H54 (cell line): ENCODE measurements at regions not wholly inside any gene's neighbourhood (a gene's known extent, or its start where the extent isn't known, plus 50 kb on each side); places are given as distances from the start of the nearest gene placed in this dataset.

ENCODE experiments used
- DNase-seq: peaks from one replicate; pipeline ENCODE4 v3.0.0; 2011; ENCODE audit warnings: low spot score, mixed read lengths; ENCODE audit not compliant: insufficient read length
- FAIRE-seq: peaks from 3 replicates; lab custom pipeline; 2011; peaks lifted over from hg19 to GRCh38; lab: Jason Lieb, UNC
- POLR2A ChIP-seq: IDR thresholded peaks from 2 replicates; pipeline ENCODE4 v1.6.1; 2011; ENCODE audit warnings: low read depth, mild to moderate bottlenecking, low read length

- DNase-seq (no peak), FAIRE-seq (no peak)
- no peak for TF ChIP-seq POLR2A
These were observed 83.8 kb downstream of the AXIN2 start for GRCh38 chr17:65477600-65477999.

- FAIRE-seq, result no peak
- no peak for DNase-seq
These were observed 86.8 kb downstream of the AXIN2 start for GRCh38 chr17:65474660-65475059.

GRCh38 chr17:65473985-65474384 lies 87.5 kb downstream of the AXIN2 start:
- no peak for TF ChIP-seq POLR2A
- no peak for FAIRE-seq

More at GRCh38 chr17:65474660-65475059, 86.8 kb downstream of the AXIN2 start:
- TF ChIP-seq POLR2A, result no peak

GRCh38 chr17:65473363-65473762 lies 88.1 kb downstream of the AXIN2 start:
- TF ChIP-seq POLR2A, result no peak
- DNase-seq (no peak), FAIRE-seq (no peak)

More at GRCh38 chr17:65473985-65474384, 87.5 kb downstream of the AXIN2 start:
- DNase-seq, result no peak

GRCh38 chr17:65472666-65473309 lies 88.7 kb downstream of the AXIN2 start:
- DNase-seq (no peak), FAIRE-seq (no peak)
- TF ChIP-seq POLR2A, result no peak

GRCh38 chr17:65470783-65471182 lies 90.7 kb downstream of the AXIN2 start:
- FAIRE-seq (no peak), DNase-seq (no peak)
- no peak for TF ChIP-seq POLR2A

GRCh38 chr17:65468321-65468720 lies 93.1 kb downstream of the AXIN2 start:
- no peak for TF ChIP-seq POLR2A
- DNase-seq, result no peak
- FAIRE-seq, result no peak

GRCh38 chr17:65467156-65467555 lies 94.3 kb downstream of the AXIN2 start:
- no peak for FAIRE-seq
- TF ChIP-seq POLR2A, result no peak
- no peak for DNase-seq

GRCh38 chr17:65466547-65466946 lies 94.9 kb downstream of the AXIN2 start:
- no peak for TF ChIP-seq POLR2A
- no peak for DNase-seq
- FAIRE-seq, result no peak

- no peak for TF ChIP-seq POLR2A
- FAIRE-seq (no peak), DNase-seq (no peak)
These were observed 98.2 kb downstream of the AXIN2 start for GRCh38 chr17:65463242-65463641.

GRCh38 chr17:65459677-65460347 lies 101.6 kb downstream of the AXIN2 start:
- DNase-seq (no peak), FAIRE-seq (no peak)
- no peak for TF ChIP-seq POLR2A

GRCh38 chr17:65457635-65458257 lies 103.7 kb downstream of the AXIN2 start:
- DNase-seq (no peak), FAIRE-seq (no peak)
- TF ChIP-seq POLR2A, result no peak

GRCh38 chr17:65457183-65457582 lies 104.3 kb downstream of the AXIN2 start:
- no peak for DNase-seq
- TF ChIP-seq POLR2A, result no peak
- no peak for FAIRE-seq

- FAIRE-seq, result no peak
- DNase-seq, result no peak
- TF ChIP-seq POLR2A, result no peak
These were observed 104.9 kb downstream of the AXIN2 start for GRCh38 chr17:65456368-65457151.
